ENCODE measurements at regions not wholly inside any gene's neighbourhood (a gene's known extent, or its start where the extent isn't known, plus 50 kb on each side); places are given as distances from the start of the nearest gene placed in this dataset.

GRCh38 chr20:11797156-11797555 is 120.5 kb upstream of the BTBD3 start:
- no peak for TF ChIP-seq EZH2phosphoT487 (IDR thresholded peaks at IDR 0.05; ENCODE audit: low read depth)
- TF ChIP-seq CTCF (IDR thresholded peaks at IDR 0.05; ENCODE audit: low read depth, low read length): no peak

Data from OCI-LY3 (cell line).